ENCODE measurements at regions not wholly inside any gene's neighbourhood (a gene's known extent, or its start where the extent isn't known, plus 50 kb on each side); places are given as distances from the start of the nearest gene placed in this dataset.

GRCh38 chr2:67067656-67068055 is 329.5 kb upstream of the ETAA1 start:
- no peak overlapping the region for H2BK120ac ChIP-seq (ENCODE audit: insufficient read depth, low read length, poor library complexity)
- no peak overlapping the region for H2BK12ac ChIP-seq (ENCODE audit: low read length)
- H3K14ac ChIP-seq (ENCODE audit: low read length), result no peak overlapping the region
- no peak overlapping the region for H4K8ac ChIP-seq (ENCODE audit: low read depth, low read length)
- no peaks in the 10 kb centered on the region for H3K79me1 ChIP-seq (ENCODE audit: low read length)
- no peak overlapping the region for H3K23ac ChIP-seq (ENCODE audit: low read length)
- no peak overlapping the region for H2AK5ac ChIP-seq (ENCODE audit: low read length)
- no peak overlapping the region for H2AFZ ChIP-seq (ENCODE audit: insufficient read depth, low read length, poor library complexity)
- H4K91ac ChIP-seq (ENCODE audit: low read depth, low read length), result no peak overlapping the region
- no peak overlapping the region for H3K4me3 ChIP-seq (ENCODE audit: low read depth, low read length)
- H4K12ac ChIP-seq (ENCODE audit: low read depth, low read length), result no peak overlapping the region
- H3K36me3 ChIP-seq (ENCODE audit: control insufficient read depth in 1 of 2, insufficient read depth in 2 of 2, low read length in 2 of 2), result no peaks in the 10 kb centered on the region
- H3K9ac ChIP-seq (ENCODE audit: low read length), result no peak overlapping the region
- H3K18ac ChIP-seq (ENCODE audit: low read length), result no peak overlapping the region
- H3K27me3 ChIP-seq (ENCODE audit: insufficient read depth, low read length), result no peaks in the 10 kb centered on the region
- H3K4me2 ChIP-seq (ENCODE audit: low read length), result no peak overlapping the region
- DNase-seq, result no peak
- H3K27ac ChIP-seq (ENCODE audit: low read depth, low read length), result no peak overlapping the region
- no peak overlapping the region for H3K4ac ChIP-seq (ENCODE audit: low read depth, low read length)
- no peaks in the 10 kb centered on the region for H3K4me1 ChIP-seq (ENCODE audit: control insufficient read depth in 1 of 2, insufficient read depth in 2 of 2, low read length in 2 of 2)
- H3K9me3 ChIP-seq (ENCODE audit: insufficient read depth, low read depth, low read length), result no peaks in the 10 kb centered on the region
- no peak overlapping the region for H2BK5ac ChIP-seq (ENCODE audit: low read depth, low read length, poor library complexity)
- H3K79me2 ChIP-seq (ENCODE audit: control insufficient read depth, insufficient read depth, low read length, poor library complexity), result no peaks in the 10 kb centered on the region

DNA sequence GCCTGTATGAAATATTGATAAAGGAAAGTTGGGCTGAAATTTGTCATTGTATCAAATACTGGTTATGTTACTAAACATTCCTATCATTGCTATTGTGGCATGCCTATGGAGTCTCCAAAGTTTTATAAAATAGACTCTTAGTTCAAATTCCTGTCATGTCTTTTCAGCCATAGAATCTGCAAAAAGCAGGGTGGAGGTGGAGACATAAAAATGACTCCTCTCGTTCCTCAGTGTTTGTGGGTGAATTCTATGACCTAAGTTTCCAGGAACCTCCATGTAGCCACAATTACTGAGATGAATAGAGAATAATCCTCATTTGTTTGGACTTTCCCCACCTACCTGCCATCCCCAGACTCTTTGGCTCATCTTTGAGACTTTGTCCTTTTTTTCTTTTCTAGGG is 326.3 kb upstream of the ETAA1 start:
- H2BK12ac ChIP-seq (ENCODE audit: low read length), result no peak overlapping the region
- no peak overlapping the region for H3K9ac ChIP-seq (ENCODE audit: low read length)

GRCh38 chr2:67075056-67075455 is 322.1 kb upstream of the ETAA1 start:
- no CpG with 5 or more reads among the region's 7 CpGs for WGBS (ENCODE audit: extremely low coverage, insufficient coverage, insufficient read length)
- H3K14ac ChIP-seq (ENCODE audit: low read length), result no peak overlapping the region
- no peak overlapping the region for H3K4me3 ChIP-seq (ENCODE audit: low read depth, low read length)
- H4K91ac ChIP-seq (ENCODE audit: low read depth, low read length), result no peak overlapping the region
- H2AFZ ChIP-seq (ENCODE audit: insufficient read depth, low read length, poor library complexity), result no peak overlapping the region
- no peaks in the 10 kb centered on the region for H3K9me3 ChIP-seq (ENCODE audit: insufficient read depth, low read depth, low read length)
- no peaks in the 10 kb centered on the region for H3K79me2 ChIP-seq (ENCODE audit: control insufficient read depth, insufficient read depth, low read length, poor library complexity)
- H2BK120ac ChIP-seq (ENCODE audit: insufficient read depth, low read length, poor library complexity), result no peak overlapping the region
- no peak overlapping the region for H3K4me2 ChIP-seq (ENCODE audit: low read length)
- no peak overlapping the region for H3K4ac ChIP-seq (ENCODE audit: low read depth, low read length)
- no peak for DNase-seq
- H3K23ac ChIP-seq (ENCODE audit: low read length), result no peak overlapping the region
- H2BK12ac ChIP-seq (ENCODE audit: low read length), result no peak overlapping the region
- H2AK5ac ChIP-seq (ENCODE audit: low read length), result no peak overlapping the region
- no peak overlapping the region for H3K27ac ChIP-seq (ENCODE audit: low read depth, low read length)
- H2BK5ac ChIP-seq (ENCODE audit: low read depth, low read length, poor library complexity), result no peak overlapping the region
- H3K18ac ChIP-seq (ENCODE audit: low read length), result no peak overlapping the region
- H3K27me3 ChIP-seq (ENCODE audit: insufficient read depth, low read length), result no peaks in the 10 kb centered on the region
- H4K8ac ChIP-seq (ENCODE audit: low read depth, low read length), result no peak overlapping the region
- H4K12ac ChIP-seq (ENCODE audit: low read depth, low read length), result no peak overlapping the region
- no peak overlapping the region for H3K9ac ChIP-seq (ENCODE audit: low read length)
- H3K79me1 ChIP-seq (ENCODE audit: low read length), result no peaks in the 10 kb centered on the region
- H3K4me1 ChIP-seq (ENCODE audit: control insufficient read depth in 1 of 2, insufficient read depth in 2 of 2, low read length in 2 of 2), result no peaks in the 10 kb centered on the region
- H3K36me3 ChIP-seq (ENCODE audit: control insufficient read depth in 1 of 2, insufficient read depth in 2 of 2, low read length in 2 of 2), result no peaks in the 10 kb centered on the region

More for the DNA sequence above, 326.3 kb upstream of the ETAA1 start:
- Histone ChIP-seq H3K4me3 (ENCODE audit: low read depth, low read length) (no peak overlapping the region), H3K36me3 (ENCODE audit: control insufficient read depth in 1 of 2, insufficient read depth in 2 of 2, low read length in 2 of 2) (no peaks in the 10 kb centered on the region), H3K27ac (ENCODE audit: low read depth, low read length) (no peak overlapping the region), H2BK5ac (ENCODE audit: low read depth, low read length, poor library complexity) (no peak overlapping the region), H3K4me1 (ENCODE audit: control insufficient read depth in 1 of 2, insufficient read depth in 2 of 2, low read length in 2 of 2) (no peaks in the 10 kb centered on the region), H3K14ac (ENCODE audit: low read length) (no peak overlapping the region), H3K23ac (ENCODE audit: low read length) (no peak overlapping the region), H2AK5ac (ENCODE audit: low read length) (no peak overlapping the region), H4K12ac (ENCODE audit: low read depth, low read length) (no peak overlapping the region), H2AFZ (ENCODE audit: insufficient read depth, low read length, poor library complexity) (no peak overlapping the region), H3K79me1 (ENCODE audit: low read length) (no peaks in the 10 kb centered on the region), H4K91ac (ENCODE audit: low read depth, low read length) (no peak overlapping the region), H3K79me2 (ENCODE audit: control insufficient read depth, insufficient read depth, low read length, poor library complexity) (no peaks in the 10 kb centered on the region), H3K9me3 (ENCODE audit: insufficient read depth, low read depth, low read length) (no peaks in the 10 kb centered on the region), H3K27me3 (ENCODE audit: insufficient read depth, low read length) (no peaks in the 10 kb centered on the region), H4K8ac (ENCODE audit: low read depth, low read length) (no peak overlapping the region), H3K4ac (ENCODE audit: low read depth, low read length) (no peak overlapping the region), H2BK120ac (ENCODE audit: insufficient read depth, low read length, poor library complexity) (no peak overlapping the region), H3K4me2 (ENCODE audit: low read length) (no peak overlapping the region), H3K18ac (ENCODE audit: low read length) (no peak overlapping the region)
- no CpG with 5 or more reads among the region's 1 CpG for WGBS (ENCODE audit: extremely low coverage, insufficient coverage, insufficient read length)
- DNase-seq, result peak in 1 of 2 donors; percentile 7

GRCh38 chr2:67075530-67076238 is 321.4 kb upstream of the ETAA1 start:
- H4K12ac ChIP-seq (ENCODE audit: low read depth, low read length), result no peak overlapping the region
- no peak overlapping the region for H2AFZ ChIP-seq (ENCODE audit: insufficient read depth, low read length, poor library complexity)
- H3K4me3 ChIP-seq (ENCODE audit: low read depth, low read length), result no peak overlapping the region
- no peak overlapping the region for H3K23ac ChIP-seq (ENCODE audit: low read length)
- H2BK5ac ChIP-seq (ENCODE audit: low read depth, low read length, poor library complexity), result no peak overlapping the region
- H3K14ac ChIP-seq (ENCODE audit: low read length), result no peak overlapping the region
- WGBS (ENCODE audit: extremely low coverage, insufficient coverage, insufficient read length), result no CpG with 5 or more reads among the region's 3 CpGs
- no peak overlapping the region for H2AK5ac ChIP-seq (ENCODE audit: low read length)
- H3K4ac ChIP-seq (ENCODE audit: low read depth, low read length), result no peak overlapping the region
- no peak overlapping the region for H3K18ac ChIP-seq (ENCODE audit: low read length)
- H4K91ac ChIP-seq (ENCODE audit: low read depth, low read length), result no peak overlapping the region
- H3K9ac ChIP-seq (ENCODE audit: low read length), result no peak overlapping the region
- H3K27ac ChIP-seq (ENCODE audit: low read depth, low read length), result no peak overlapping the region
- H3K79me2 ChIP-seq (ENCODE audit: control insufficient read depth, insufficient read depth, low read length, poor library complexity), result no peaks in the 10 kb centered on the region
- no peak overlapping the region for H2BK12ac ChIP-seq (ENCODE audit: low read length)
- H3K36me3 ChIP-seq (ENCODE audit: control insufficient read depth in 1 of 2, insufficient read depth in 2 of 2, low read length in 2 of 2), result no peaks in the 10 kb centered on the region
- H4K8ac ChIP-seq (ENCODE audit: low read depth, low read length), result no peak overlapping the region
- no peaks in the 10 kb centered on the region for H3K27me3 ChIP-seq (ENCODE audit: insufficient read depth, low read length)
- H3K9me3 ChIP-seq (ENCODE audit: insufficient read depth, low read depth, low read length), result peaks cover 1% of the 10 kb centered on the region
- H3K79me1 ChIP-seq (ENCODE audit: low read length), result no peaks in the 10 kb centered on the region
- H2BK120ac ChIP-seq (ENCODE audit: insufficient read depth, low read length, poor library complexity), result no peak overlapping the region
- no peak overlapping the region for H3K4me2 ChIP-seq (ENCODE audit: low read length)
- DNase-seq, result no peak
- H3K4me1 ChIP-seq (ENCODE audit: control insufficient read depth in 1 of 2, insufficient read depth in 2 of 2, low read length in 2 of 2), result no peaks in the 10 kb centered on the region
